Mesodermal cell (in vitro differentiated cells): ENCODE measurements at regions not wholly inside any gene's neighbourhood (a gene's known extent, or its start where the extent isn't known, plus 50 kb on each side); places are given as distances from the start of the nearest gene placed in this dataset.

Experiments used
- H3K27ac ChIP-seq: 2 replicates; pipeline ENCODE4 v1.7.0; 2013; ENCODE audit warnings: mild to moderate bottlenecking, low read depth, low read length, moderate library complexity; ENCODE audit not compliant: severe bottlenecking
- H3K36me3 ChIP-seq: 2 replicates; pipeline ENCODE4 v1.7.1; 2013; ENCODE audit warnings: mild to moderate bottlenecking, low read length, moderate library complexity; ENCODE audit not compliant: control insufficient read depth, insufficient read depth
- H3K4me1 ChIP-seq: one replicate; pipeline ENCODE4 v1.7.1; 2013; ENCODE audit warnings: mild to moderate bottlenecking, low read length; ENCODE audit not compliant: insufficient read depth, control insufficient read depth, poor library complexity, severe bottlenecking
- H3K4me3 ChIP-seq: 2 replicates; pipeline ENCODE4 v1.7.0; 2013; ENCODE audit warnings: low read length, control low read depth, mild to moderate bottlenecking; ENCODE audit not compliant: insufficient read depth, poor library complexity, severe bottlenecking; ENCODE audit errors: extremely low read depth
- H3K9me3 ChIP-seq: 2 replicates; pipeline ENCODE4 v1.7.1; 2013; ENCODE audit warnings: mild to moderate bottlenecking, low read length, moderate library complexity; ENCODE audit not compliant: control insufficient read depth
- WGBS, 2 experiments: methylation state at CpG; one replicate each; pipeline ENCODE4 v1.1.5; 2013; ENCODE audit warnings: missing lambda C conversion rate in 2 of 2; ENCODE audit not compliant: insufficient coverage in 2 of 2; 5-methylcytosine and 5-hydroxymethylcytosine counted together

GRCh38 chr1:87194856-87195255, 133.8 kb upstream of the LMO4 start:
- no peak overlapping the region for H3K27ac ChIP-seq
- no peaks in the 10 kb centered on the region for H3K4me1 ChIP-seq
- no peak overlapping the region for H3K4me3 ChIP-seq
- no peaks in the 10 kb centered on the region for H3K9me3 ChIP-seq
- H3K36me3 ChIP-seq: no peaks in the 10 kb centered on the region

- WGBS, 2 experiments: 93 to 100% methylated on average over 1 to 3 of the region's 7 CpGs
- Histone ChIP-seq H3K4me1 (no peaks in the 10 kb centered on the region), H3K9me3 (no peaks in the 10 kb centered on the region), H3K27ac (no peak overlapping the region), H3K4me3 (no peak overlapping the region), H3K36me3 (no peaks in the 10 kb centered on the region)
These were observed 132.4 kb upstream of the LMO4 start for GRCh38 chr1:87196110-87196827.

- no peak overlapping the region for H3K27ac ChIP-seq
- no peaks in the 10 kb centered on the region for H3K4me1 ChIP-seq
- H3K4me3 ChIP-seq: no peak overlapping the region
- WGBS, 2 experiments: 94 to 100% methylated on average over 1 of the region's 2 CpGs
- H3K9me3 ChIP-seq: no peaks in the 10 kb centered on the region
- no peaks in the 10 kb centered on the region for H3K36me3 ChIP-seq
These were observed 131.5 kb upstream of the LMO4 start for GRCh38 chr1:87197156-87197555.

- Histone ChIP-seq H3K36me3 (no peaks in the 10 kb centered on the region), H3K9me3 (no peaks in the 10 kb centered on the region), H3K27ac (no peak overlapping the region), H3K4me3 (no peak overlapping the region), H3K4me1 (no peaks in the 10 kb centered on the region)
- 80% methylated on average over 1 of the region's 2 CpGs; no CpG with 5 or more reads in 1 of the 2 experiments for WGBS, 2 experiments
These were observed 131.0 kb upstream of the LMO4 start for GRCh38 chr1:87197641-87198040.

GRCh38 chr1:87200875-87201638, 127.6 kb upstream of the LMO4 start:
- Histone ChIP-seq H3K4me1 (no peaks in the 10 kb centered on the region), H3K36me3 (no peaks in the 10 kb centered on the region), H3K4me3 (no peak overlapping the region), H3K9me3 (no peaks in the 10 kb centered on the region), H3K27ac (no peak overlapping the region)
- 77 to 81% methylated on average over 9 of the region's 10 CpGs for WGBS, 2 experiments

- no peaks in the 10 kb centered on the region for H3K4me1 ChIP-seq
- H3K27ac ChIP-seq: no peak overlapping the region
- H3K9me3 ChIP-seq: no peaks in the 10 kb centered on the region
- 98 to 99% methylated on average over 8 to 9 of the region's 9 CpGs for WGBS, 2 experiments
- no peaks in the 10 kb centered on the region for H3K36me3 ChIP-seq
- no peak overlapping the region for H3K4me3 ChIP-seq
These were observed 126.9 kb upstream of the LMO4 start for GRCh38 chr1:87201768-87202167.

- WGBS, 2 experiments: 93 to 95% methylated on average over 7 to 9 of the region's 12 CpGs
These were observed 126.2 kb upstream of the LMO4 start for GRCh38 chr1:87202451-87202850.

GRCh38 chr1:87202922-87203655, 125.6 kb upstream of the LMO4 start:
- WGBS, 2 experiments: 83 to 92% methylated on average over 13 to 15 of the region's 16 CpGs

More at GRCh38 chr1:87202451-87202850, 126.2 kb upstream of the LMO4 start:
- no peak overlapping the region for H3K4me3 ChIP-seq
- no peaks in the 10 kb centered on the region for H3K36me3 ChIP-seq
- no peak overlapping the region for H3K27ac ChIP-seq
- H3K9me3 ChIP-seq: no peaks in the 10 kb centered on the region
- H3K4me1 ChIP-seq: no peaks in the 10 kb centered on the region

GRCh38 chr1:87203904-87204303, 124.8 kb upstream of the LMO4 start:
- H3K4me3 ChIP-seq: no peak overlapping the region
- no peaks in the 10 kb centered on the region for H3K4me1 ChIP-seq
- no peaks in the 10 kb centered on the region for H3K36me3 ChIP-seq
- H3K27ac ChIP-seq: no peak overlapping the region
- H3K9me3 ChIP-seq: no peaks in the 10 kb centered on the region
- WGBS, 2 experiments: 81 to 84% methylated on average over 4 of the region's 5 CpGs

More at GRCh38 chr1:87202922-87203655, 125.6 kb upstream of the LMO4 start:
- H3K4me3 ChIP-seq: no peak overlapping the region
- no peaks in the 10 kb centered on the region for H3K36me3 ChIP-seq
- H3K4me1 ChIP-seq: no peaks in the 10 kb centered on the region
- H3K27ac ChIP-seq: no peak overlapping the region
- no peaks in the 10 kb centered on the region for H3K9me3 ChIP-seq

GRCh38 chr1:87204441-87204840, 124.2 kb upstream of the LMO4 start:
- Histone ChIP-seq H3K4me1 (no peaks in the 10 kb centered on the region), H3K9me3 (no peaks in the 10 kb centered on the region), H3K4me3 (no peak overlapping the region), H3K27ac (no peak overlapping the region), H3K36me3 (no peaks in the 10 kb centered on the region)
- WGBS, 2 experiments: 93 to 100% methylated on average over 1 to 3 of the region's 3 CpGs
